ENCODE measurements at regions not wholly inside any gene's neighbourhood (a gene's known extent, or its start where the extent isn't known, plus 50 kb on each side); places are given as distances from the start of the nearest gene placed in this dataset.
A peak's percentile ranks its signal among the peaks of the same experiment; 100 is the strongest.

GRCh38 chr2:587087-587960, 89.9 kb downstream of the TMEM18 start:
- no peak overlapping the region for H3K27ac ChIP-seq (ENCODE audit: low read depth, low read length)

More at GRCh38 chr2:587087-587960, 89.9 kb downstream of the TMEM18 start:
- Histone ChIP-seq H2BK5ac (ENCODE audit: low read depth, low read length) (no peak overlapping the region), H3K9ac (replicated peaks in 1 of 4; ENCODE audit: extremely low read depth in 1 of 4, low read depth in 3 of 4, low read length in 3 of 4) (no peak overlapping the region), H2BK20ac (ENCODE audit: low read length) (no peak overlapping the region), H3K4ac (replicated peaks; ENCODE audit: insufficient read length, low read depth, low read length) (no peak overlapping the region), H2BK15ac (ENCODE audit: low read length) (no peak overlapping the region), H3K23me2 (ENCODE audit: low read depth, low read length) (no peaks in the 10 kb centered on the region), H3K36me3 (ENCODE audit: control insufficient read depth in 2 of 4, insufficient read depth in 4 of 4, low read length in 3 of 4) (no peaks in the 10 kb centered on the region), H4K91ac (replicated peaks; ENCODE audit: insufficient read length, low read length) (no peak overlapping the region), H3K4me3 (ENCODE audit: extremely low read depth in 1 of 4, insufficient read depth in 2 of 4, low read depth in 3 of 4, low read length in 4 of 4) (no peak overlapping the region), H3K27me3 (replicated peaks in 1 of 4; ENCODE audit: control insufficient read depth in 3 of 4, extremely low read depth in 1 of 4, insufficient read depth in 3 of 4, low read length in 3 of 4) (no peaks in the 10 kb centered on the region), H2BK120ac (replicated peaks; ENCODE audit: low read depth, low read length) (no peak overlapping the region), H3K56ac (replicated peaks; ENCODE audit: insufficient read length, low read depth, low read length) (no peak overlapping the region), H4K8ac (ENCODE audit: extremely low read depth, insufficient read depth, low read length) (peak overlapping the region; percentile 71; the same call in 1 of the 2 replicates), H4K5ac (ENCODE audit: insufficient read length, low read depth, low read length) (no peak overlapping the region), H3K79me2 (ENCODE audit: control insufficient read depth in 1 of 2, insufficient read depth in 2 of 2, low read length in 2 of 2) (no peaks in the 10 kb centered on the region), H3K14ac (ENCODE audit: insufficient read length) (no peak overlapping the region), H3K18ac (ENCODE audit: extremely low read depth, low read length) (no peak overlapping the region), H3K23ac (ENCODE audit: insufficient read length) (no peak overlapping the region), H3K79me1 (ENCODE audit: low read depth, low read length) (no peaks in the 10 kb centered on the region), H3K4me1 (replicated peaks in 1 of 4; ENCODE audit: control insufficient read depth in 3 of 4, insufficient read depth in 4 of 4, low read length in 3 of 4) (peaks cover 0 to 2% (median 0%) of the 10 kb centered on the region in 4 experiments; a peak in 2 of 7 replicates), H2AFZ (ENCODE audit: low read length) (no peak overlapping the region), H3K9me3 (ENCODE audit: insufficient read depth in 2 of 2, low read depth in 1 of 2, low read length in 1 of 2) (no peaks in the 10 kb centered on the region), H3K4me2 (ENCODE audit: insufficient read depth in 1 of 2, low read depth in 2 of 2, low read length in 2 of 2) (no peak overlapping the region), H4K20me1 (replicated peaks in 1 of 2; ENCODE audit: control insufficient read depth in 1 of 2, insufficient read depth in 2 of 2, low read length in 2 of 2) (no peaks in the 10 kb centered on the region), H2AK5ac (ENCODE audit: low read depth, low read length) (no peak overlapping the region), H2BK12ac (ENCODE audit: low read depth, low read length) (no peak overlapping the region)
- CTCF ChIA-PET (ENCODE audit: partially characterized antibody): interaction anchor here (1.0 to 1.4 kb wide), 6 partner anchors 9 to 80 kb away, joined by 3 read pairs; no protein-coding TSS in a partner anchor
- WGBS, 2 experiments (ENCODE audit: extremely low coverage in 1 of 2, insufficient coverage in 1 of 2, insufficient read length in 1 of 2, insufficient replicate concordance in 2 of 2, low coverage in 1 of 2, low lambda C conversion rate in 2 of 2, missing lambda C conversion rate in 1 of 2): 87% methylated on average over 17 of the region's 18 CpGs; no CpG with 5 or more reads in 1 of the 2 experiments
- no peak for FAIRE-seq
- POLR2A ChIA-PET (ENCODE audit: partially characterized antibody): no interaction called here
- DNase-seq (ENCODE audit: low read depth in 1 of 2, low spot score in 2 of 2): peak in 1 of 2 experiments; percentile 31
- TF ChIP-seq CEBPB (IDR thresholded peaks at IDR 0.05; ENCODE audit: low read depth, low read length) (no peak), RXRA (IDR thresholded peaks at IDR 0.05; ENCODE audit: insufficient read depth, low read depth, low read length) (no peak), JUND (IDR thresholded peaks at IDR 0.05; ENCODE audit: low read length) (no peak), EZH2 (IDR thresholded peaks at IDR 0.05; ENCODE audit: low read depth, low read length, severe bottlenecking) (no peak), SIRT6 (IDR thresholded peaks at IDR 0.05; ENCODE audit: low read length) (no peak), SRF (IDR thresholded peaks at IDR 0.05; ENCODE audit: low read depth, low read length) (no peak), RBBP5 (IDR thresholded peaks at IDR 0.05; ENCODE audit: borderline replicate concordance, low read depth, low read length) (no peak), JUN (IDR thresholded peaks at IDR 0.05; ENCODE audit: low read depth, low read length) (no peak), POLR2A (IDR thresholded peaks at IDR 0.05; ENCODE audit: control extremely low read depth in 1 of 2, low read depth in 2 of 2, low read length in 2 of 2) (no peak), CHD1 (IDR thresholded peaks at IDR 0.05; ENCODE audit: low read depth, low read length) (no peak), ZNF274 (IDR thresholded peaks at IDR 0.05; ENCODE audit: borderline replicate concordance, extremely low read depth, low read length) (no peak), ATF3 (IDR thresholded peaks at IDR 0.05; ENCODE audit: insufficient read depth, low read depth, low read length) (no peak), BRCA1 (IDR thresholded peaks at IDR 0.05; ENCODE audit: low read depth, low read length) (no peak)
